ENCODE measurements at regions not wholly inside any gene's neighbourhood (a gene's known extent, or its start where the extent isn't known, plus 50 kb on each side); places are given as distances from the start of the nearest gene placed in this dataset.

- TF ChIP-seq EZH2 (IDR thresholded peaks at IDR 0.05) (no peak), POLR2AphosphoS5 (IDR thresholded peaks at IDR 0.05; ENCODE audit: borderline replicate concordance, low read depth, low read length) (no peak)
Measured at GRCh38 chr3:5071061-5071460, 51.0 kb upstream of the ARL8B start.
